ENCODE measurements at regions not wholly inside any gene's neighbourhood (a gene's known extent, or its start where the extent isn't known, plus 50 kb on each side); places are given as distances from the start of the nearest gene placed in this dataset.

- TF ChIP-seq, protein P1, sequence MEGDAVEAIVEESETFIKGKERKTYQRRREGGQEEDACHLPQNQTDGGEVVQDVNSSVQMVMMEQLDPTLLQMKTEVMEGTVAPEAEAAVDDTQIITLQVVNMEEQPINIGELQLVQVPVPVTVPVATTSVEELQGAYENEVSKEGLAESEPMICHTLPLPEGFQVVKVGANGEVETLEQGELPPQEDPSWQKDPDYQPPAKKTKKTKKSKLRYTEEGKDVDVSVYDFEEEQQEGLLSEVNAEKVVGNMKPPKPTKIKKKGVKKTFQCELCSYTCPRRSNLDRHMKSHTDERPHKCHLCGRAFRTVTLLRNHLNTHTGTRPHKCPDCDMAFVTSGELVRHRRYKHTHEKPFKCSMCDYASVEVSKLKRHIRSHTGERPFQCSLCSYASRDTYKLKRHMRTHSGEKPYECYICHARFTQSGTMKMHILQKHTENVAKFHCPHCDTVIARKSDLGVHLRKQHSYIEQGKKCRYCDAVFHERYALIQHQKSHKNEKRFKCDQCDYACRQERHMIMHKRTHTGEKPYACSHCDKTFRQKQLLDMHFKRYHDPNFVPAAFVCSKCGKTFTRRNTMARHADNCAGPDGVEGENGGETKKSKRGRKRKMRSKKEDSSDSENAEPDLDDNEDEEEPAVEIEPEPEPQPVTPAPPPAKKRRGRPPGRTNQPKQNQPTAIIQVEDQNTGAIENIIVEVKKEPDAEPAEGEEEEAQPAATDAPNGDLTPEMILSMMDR (IDR thresholded peaks at IDR 0.05; ENCODE audit: insufficient read depth, low read length), result no peak
- TF ChIP-seq POLR2AphosphoS5 (IDR thresholded peaks at IDR 0.05; ENCODE audit: low read depth), result no peak
- TF ChIP-seq GABPA (IDR thresholded peaks at IDR 0.05; ENCODE audit: low read depth), result no peak
- TF ChIP-seq SPI1 (IDR thresholded peaks at IDR 0.05; ENCODE audit: borderline replicate concordance, low read depth), result no peak
- TF ChIP-seq REST (IDR thresholded peaks at IDR 0.05; ENCODE audit: insufficient replicate concordance, low read depth), result no peak
Observed at GRCh38 chr3:168870892-168871291, 775.2 kb upstream of the GOLIM4 start.

Measured in HL-60 (cell line).